Spleen (tissue), 7 donors: ENCODE measurements at regions not wholly inside any gene's neighbourhood (a gene's known extent, or its start where the extent isn't known, plus 50 kb on each side); places are given as distances from the start of the nearest gene placed in this dataset.

Experiments used
- CTCF ChIP-seq, 11 experiments: fragments of 200-600 bp in 7 of 11; fragments of 450-650 bp in 4 of 11; sonication (generic) in 4 of 11; IDR thresholded peaks in 8 of 11; conservative IDR thresholded peaks in 3 of 11; 1 replicate in 7 of 11; 2 replicates in 4 of 11; pipeline versions ENCODE4 v1.4.0 to v1.8.0; 2016 to 2021; ENCODE audit warnings: antibody characterized with exemption in 11 of 11, inconsistent platforms in 4 of 11, mild to moderate bottlenecking in 1 of 11
- POLR2A ChIP-seq, 3 donors: fragments of 450-650 bp; IDR thresholded peaks; one replicate each; pipeline ENCODE4 v1.5.1; 2017; ENCODE audit warnings: antibody characterized with exemption in 3 of 3, mild to moderate bottlenecking in 1 of 3
- POLR2AphosphoS5 ChIP-seq, 3 donors: sonication (generic); formaldehyde crosslinking; IDR thresholded peaks; one replicate each; pipeline ENCODE4 v1.5.1; 2017; ENCODE audit warnings: antibody characterized with exemption in 3 of 3
- donor health status: DM: no; HTN: no; CAD: no; lungs with moderate emphysema.
- donor health status: DM: no; HTN: no; CAD: no.
- donor health status: DM: no; HTN: no; CAD: no.

GRCh38 chr2:118519511-118519910, 327.9 kb downstream of the EN1 start:
- no peak for TF ChIP-seq CTCF (IDR thresholded peaks at IDR 0.05 in 8 of 11, conservative IDR thresholded peaks at IDR 0.05 in 3 of 11)
- no peak for TF ChIP-seq POLR2AphosphoS5 (IDR thresholded peaks at IDR 0.05)
- TF ChIP-seq POLR2A (IDR thresholded peaks at IDR 0.05) = no peak
